Stimulated activated CD4-positive, alpha-beta T cell treated with anti-CD3 and anti-CD28 coated beads, TNF-alpha, amount 100 ng/mL, for 48 hours (primary cell): ENCODE measurements at regions not wholly inside any gene's neighbourhood (a gene's known extent, or its start where the extent isn't known, plus 50 kb on each side); places are given as distances from the start of the nearest gene placed in this dataset.

Experiments used
- DNase-seq, 3 donors: peaks; one replicate each; pipeline ENCODE4 v3.0.0-alpha.2; 2020; ENCODE audit warnings: low read depth in 3 of 3

DNA sequence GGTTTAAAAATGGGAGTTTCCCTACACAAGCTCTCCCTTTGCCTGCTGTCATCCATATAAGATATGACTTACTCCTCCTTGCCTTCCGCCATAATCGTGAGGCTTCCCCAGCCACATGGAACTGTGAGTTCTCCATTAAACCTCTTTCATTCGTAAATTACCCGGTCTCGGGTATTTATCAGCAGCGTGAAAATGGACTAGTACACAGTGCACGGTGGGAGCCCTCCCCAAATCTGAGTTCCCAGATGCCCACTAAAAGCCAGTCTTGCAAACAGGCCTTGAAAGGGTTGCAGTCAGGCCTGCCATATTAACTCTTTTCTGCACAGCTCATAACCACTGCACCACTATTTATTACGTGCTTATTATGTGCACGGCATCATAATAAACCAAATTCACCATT is 400.9 kb downstream of the PRDM2 start:
- DNase-seq = no peak

DNA sequence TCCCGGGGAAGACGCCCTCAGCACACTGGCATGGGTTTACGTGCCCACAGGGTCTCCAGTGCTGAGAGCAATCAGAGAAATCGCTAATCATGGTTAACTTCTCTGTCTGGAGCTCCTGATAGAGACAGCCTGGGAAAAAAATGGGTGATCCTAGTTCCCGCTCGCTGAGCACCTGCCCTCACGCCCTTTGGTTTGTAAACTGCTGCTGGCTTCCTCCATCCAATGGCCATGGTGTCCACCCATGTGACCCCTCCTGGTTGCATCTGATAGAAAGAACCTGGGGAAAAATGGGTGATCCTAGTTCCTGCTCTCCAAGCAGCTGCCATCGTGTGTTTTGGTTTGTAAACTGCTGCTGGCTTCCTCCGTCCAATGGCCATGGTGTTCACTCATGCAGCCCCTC is 402.2 kb downstream of the PRDM2 start:
- no peak for DNase-seq

DNA sequence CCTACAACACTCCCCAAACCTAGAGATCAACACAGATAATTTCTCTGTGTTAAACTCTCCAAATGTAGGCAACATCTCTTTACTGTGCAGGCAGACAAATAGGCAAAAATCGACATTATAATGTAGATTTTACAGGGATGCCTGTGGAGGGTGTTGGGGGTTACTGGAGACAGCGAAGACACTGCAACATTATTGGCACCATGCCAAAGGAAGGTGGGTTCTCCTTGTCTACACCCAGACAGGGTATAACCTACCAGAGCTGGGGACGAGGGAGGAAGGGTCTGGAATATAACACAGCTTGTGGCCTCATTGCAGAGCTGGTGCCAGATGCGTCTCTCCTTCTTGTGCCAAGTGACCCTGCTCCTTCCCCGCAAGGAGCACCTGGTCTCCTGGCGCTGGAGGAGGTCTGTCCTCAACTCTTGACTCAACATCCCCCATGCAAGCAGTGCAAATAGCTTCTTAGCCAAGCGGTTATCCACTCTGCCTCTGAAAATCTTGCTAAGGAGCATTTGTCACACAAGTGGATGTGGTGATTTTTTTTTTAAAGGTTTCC is 404.0 kb downstream of the PRDM2 start:
- DNase-seq = no peak

DNA sequence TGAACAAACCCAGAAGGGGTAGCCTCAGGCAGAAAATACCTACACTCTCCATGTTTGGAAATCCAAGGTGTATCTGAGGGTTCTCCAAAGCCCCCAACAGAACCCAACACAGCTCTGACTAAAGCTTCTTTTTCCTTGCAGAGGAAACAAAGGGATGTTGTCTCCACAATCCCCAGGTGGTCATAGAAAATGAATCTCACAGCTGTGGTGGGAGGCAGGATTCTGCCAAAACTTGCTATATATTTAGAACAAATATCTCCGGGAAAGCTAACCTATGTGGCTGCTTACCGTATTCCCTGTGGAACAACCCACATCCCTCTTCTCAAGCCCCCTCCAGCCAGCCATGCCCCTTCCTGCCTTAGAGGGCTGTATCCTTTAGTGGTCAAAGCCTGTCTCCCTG is 406.1 kb downstream of the PRDM2 start:
- no peak for DNase-seq

DNA sequence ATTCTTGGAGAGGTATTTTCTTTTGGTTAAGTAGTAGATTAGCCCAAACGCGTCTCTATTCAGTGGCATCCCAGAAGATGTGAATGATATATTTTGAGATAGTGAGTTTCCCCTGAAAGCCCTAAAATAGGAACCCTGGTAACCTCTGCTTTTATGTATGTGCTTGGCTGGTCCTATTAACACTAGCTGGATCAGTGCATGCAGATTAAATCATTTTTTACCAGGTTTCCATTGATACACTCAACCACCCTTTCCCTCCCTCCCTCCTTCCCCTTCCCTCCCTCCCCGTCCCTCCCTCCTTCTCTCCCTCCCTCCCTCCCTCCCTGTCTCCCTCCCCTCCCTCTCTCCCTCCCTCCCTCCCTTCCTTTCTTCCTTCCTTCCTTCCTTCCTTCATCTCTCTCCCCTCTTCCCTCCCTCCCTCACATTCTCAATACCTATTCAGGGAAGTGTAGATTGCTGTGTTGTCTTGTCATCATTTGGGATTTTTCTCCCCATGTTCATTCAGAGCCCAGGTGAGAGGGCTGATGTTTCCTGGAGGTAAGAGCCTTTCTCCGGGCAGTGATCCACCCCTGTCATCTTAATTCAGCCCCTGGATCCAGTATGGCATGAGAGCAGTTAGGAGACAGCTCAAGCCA is 406.8 kb downstream of the PRDM2 start:
- DNase-seq = no peak

DNA sequence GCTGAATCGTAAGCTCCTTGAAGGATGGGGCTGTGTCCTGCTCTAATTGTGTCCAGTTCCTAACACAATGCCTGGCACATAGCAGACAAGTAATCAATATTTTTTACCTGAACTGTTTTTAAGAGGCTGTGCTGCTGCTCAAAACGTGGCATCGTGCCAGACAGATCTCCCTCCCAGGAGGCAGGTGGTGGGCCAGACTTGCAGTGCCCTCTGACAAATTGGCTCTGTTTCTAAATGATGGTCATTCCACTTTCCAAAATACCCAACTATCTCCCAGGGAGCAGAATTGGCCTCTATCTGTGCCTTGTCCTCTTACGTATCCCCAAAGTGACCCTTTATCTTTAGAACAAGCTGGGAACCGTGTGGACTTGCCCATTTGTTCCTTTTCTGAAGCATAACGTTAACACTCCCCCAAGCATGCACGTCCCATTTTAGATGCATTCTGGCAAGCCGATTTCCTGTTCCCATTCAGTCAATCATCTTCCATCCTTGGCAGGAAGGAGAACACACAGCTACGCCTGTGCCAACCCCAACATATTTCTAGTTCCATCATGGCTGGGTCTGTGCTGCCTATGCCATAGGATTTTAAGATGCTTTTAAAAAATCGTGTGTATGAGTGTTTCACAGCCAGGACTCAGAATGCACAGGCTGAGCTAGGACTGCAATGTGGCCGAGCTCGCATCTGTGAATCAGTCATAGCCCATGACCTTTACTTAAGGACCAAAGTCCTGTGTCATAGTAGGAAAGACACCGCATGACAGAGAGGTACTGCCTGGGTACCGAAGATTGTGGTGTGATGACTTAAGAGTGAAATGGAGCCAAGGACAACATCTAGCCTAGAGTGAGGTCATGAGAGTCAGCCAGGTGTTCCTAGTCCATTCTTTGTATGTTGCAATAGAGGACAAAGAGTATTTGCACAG is 408.6 kb downstream of the PRDM2 start:
- DNase-seq = no peak

DNA sequence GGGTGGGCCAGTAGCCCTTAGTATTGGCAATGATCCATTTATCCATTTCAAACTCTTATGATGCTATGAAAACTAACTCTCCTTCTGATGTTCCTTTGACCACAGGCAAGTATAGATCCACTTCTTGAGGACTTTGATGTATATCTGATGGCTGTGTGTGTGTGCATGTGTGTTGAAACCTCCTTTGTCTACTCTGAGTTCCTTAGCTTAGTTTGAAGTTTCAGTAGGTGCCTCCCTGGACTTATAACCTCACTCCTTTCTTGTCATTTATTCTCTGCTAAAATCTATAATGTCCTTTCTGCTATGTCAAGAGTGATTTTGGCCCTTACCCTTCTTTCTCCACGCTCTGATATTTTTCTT is 409.3 kb downstream of the PRDM2 start:
- DNase-seq = no peak

DNA sequence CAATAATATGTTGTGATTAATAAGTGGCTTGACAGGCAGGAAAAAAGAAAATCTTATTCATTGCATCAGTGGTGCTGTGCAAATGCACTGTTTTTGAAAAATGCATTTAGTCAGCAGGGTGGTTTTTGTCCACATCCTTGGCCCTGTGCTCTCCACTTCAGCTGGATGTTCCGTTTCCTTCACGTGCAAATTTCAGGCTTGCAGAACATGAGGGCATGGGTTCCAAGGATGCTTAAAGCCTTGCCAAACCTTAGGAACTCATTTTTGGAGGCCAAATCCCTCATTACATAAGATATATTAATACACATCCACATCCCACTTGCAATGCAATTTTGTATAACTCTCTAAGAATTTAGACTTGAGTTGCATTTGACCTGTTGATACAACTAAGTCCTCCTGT is 410.1 kb downstream of the PRDM2 start:
- no peak for DNase-seq

DNA sequence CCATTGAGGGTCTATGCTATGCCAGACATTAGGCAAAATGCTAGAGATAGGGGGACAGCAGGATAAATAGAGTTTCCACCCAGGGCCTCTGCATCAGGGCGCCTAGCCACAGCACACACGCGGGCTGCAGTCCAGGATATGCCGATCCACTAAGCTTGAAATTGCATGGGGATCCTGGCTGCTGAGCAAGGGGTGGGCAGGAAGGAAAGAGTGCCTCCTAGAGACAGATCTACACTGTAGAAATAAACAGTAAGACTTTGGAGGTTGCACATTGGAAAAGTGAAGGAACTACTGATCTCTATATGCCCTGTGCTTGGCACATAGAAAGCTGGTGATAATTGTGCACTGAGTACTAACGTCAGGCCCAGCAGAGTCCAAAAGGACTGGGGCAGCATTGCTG is 411.1 kb downstream of the PRDM2 start:
- DNase-seq = no peak

DNA sequence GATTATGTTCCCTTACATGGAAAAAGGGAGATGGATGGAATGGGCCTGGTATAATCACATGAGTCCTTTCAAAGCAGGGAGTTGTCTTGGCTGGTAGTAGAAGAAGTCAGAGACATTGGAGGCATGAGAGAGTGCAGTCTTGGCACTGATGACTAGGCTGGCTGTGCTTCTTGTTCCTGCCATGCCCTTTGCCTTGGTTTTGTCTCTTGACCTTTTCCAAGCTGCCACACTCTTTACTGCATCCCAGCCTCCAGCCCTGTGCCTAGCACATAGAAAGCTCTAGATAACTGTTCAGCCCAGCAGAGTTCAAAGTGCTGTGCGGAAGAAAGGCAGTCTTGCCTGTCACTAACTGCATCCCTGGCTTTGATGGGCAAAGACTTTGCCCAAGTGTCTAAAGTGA is 412.6 kb downstream of the PRDM2 start:
- DNase-seq = no peak

DNA sequence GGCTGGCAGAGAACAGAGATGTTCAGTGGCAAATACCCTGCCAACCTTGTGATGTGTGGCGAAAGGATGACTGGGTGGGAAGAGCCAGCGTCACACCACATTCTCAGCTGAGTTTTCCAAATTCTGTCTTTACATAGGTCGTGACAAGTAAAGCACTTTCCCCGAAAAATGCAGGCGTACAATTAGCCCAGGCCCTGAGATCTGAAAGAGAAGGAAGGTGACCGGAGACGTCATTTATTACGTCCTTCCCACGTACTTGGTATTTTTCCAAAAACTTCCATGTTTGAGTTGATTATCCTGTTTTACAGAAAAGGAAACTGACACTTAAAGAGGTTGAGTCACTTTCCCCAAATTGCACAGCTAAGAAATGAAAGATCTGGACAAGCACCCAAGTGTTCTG is 413.3 kb downstream of the PRDM2 start:
- no peak for DNase-seq

DNA sequence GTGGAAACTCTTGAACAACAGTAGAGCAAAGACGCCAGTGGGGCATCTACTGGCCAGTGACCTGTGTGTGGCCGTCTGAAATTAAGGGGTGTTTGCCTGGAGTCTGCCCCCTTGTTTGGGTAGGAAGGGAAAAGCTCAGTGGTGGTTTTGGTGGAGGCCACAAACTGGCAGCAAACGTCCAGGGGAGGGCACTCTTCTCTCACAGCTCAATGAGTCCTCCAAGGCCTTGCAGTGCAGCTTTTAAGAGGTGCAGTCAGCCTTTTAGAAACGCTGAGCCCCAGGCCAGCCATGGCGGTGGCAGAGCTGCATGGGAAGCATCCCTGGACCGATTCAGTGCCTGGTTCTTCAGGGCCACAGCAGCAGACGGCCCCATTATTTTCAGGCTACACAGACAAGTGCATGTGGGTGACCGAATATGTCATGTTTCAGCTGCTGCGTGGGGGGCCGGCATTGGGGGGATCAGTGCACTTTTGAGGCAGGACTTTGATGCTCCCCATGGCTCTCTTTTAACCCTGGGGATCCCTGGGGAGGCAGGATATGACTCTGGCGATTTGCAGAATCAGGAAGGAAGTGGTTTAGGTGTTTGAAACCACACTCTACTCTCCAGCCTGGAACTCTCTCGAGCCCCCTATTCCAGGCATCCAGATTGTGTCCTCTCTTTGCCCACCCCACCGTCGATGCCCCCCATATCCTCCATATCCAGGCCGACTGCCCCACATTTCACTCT is 414.0 kb downstream of the PRDM2 start:
- no peak for DNase-seq

DNA sequence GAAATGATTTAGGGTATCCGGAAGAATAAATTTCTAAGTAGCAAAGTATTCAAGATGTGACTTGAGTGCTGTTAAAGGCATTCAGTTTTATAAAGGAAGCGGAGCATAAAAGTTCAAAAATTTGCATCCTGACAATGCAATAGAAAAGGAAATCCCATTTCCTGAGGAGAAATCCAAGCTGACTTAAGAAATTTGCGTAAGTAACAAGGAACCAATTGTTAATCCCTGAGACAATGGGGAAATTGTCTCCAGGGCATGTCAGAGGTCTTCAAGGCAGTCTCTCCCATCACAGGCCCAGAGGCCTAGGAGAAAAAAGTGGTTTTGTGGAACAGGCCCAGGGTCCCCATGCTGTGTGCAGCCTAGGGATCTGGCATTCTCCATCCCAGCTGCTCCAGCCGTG is 416.0 kb downstream of the PRDM2 start:
- DNase-seq = no peak

DNA sequence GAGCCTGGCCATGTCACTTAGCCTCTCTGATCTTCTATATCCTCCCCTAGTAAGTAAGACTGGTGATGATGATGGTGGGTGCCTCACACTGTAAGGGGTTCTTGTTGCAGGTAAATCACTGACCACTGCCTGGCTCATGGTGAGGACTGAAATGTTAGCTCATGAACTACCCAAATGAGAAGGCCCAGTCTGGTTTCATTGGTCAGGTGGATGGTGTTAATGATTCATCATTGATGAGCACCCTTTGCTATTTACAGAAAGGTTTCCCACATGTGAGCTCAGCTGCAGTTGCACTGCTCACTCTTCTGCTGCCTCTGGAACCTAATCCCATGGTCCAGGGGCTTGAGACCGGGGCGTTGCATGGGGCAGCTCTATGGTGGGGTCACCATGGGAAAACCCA is 417.7 kb downstream of the PRDM2 start:
- DNase-seq = no peak

DNA sequence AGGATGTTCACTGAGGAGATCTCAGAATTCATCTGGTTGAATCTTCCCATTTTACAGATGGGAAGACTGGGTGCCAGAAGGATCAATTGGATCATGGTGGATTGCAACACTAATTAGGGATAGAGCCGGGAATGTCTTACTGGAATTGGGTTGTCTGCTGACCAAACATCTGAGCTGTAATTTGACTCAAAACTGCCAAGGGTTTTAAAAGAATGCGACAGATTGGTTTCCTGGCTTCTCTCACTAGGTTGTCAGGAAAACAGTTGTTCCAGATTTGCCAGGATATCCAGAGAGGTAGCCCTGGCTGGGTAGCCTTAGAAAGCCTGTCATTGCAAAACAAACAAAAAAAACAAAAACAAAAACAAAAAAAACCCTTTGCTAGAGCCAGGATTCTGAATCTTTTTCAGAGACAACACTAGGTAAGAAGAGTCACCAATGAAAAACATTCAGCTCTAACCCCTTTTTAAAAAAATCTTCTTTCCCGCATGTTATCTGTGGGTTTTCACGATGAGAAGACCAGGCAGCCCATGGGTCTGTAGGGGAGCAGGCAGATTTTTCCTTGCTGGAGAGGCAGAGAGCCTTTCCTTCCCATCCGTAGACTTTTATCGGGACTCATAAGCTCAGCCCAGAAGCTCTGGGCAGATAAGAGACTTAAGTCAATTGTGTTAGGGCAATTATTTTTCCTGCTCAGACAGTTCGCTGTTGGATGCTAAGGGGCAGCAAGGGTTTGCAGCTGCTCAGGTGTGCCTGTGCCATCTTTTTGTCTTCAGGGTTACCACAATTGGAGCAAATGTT is 418.9 kb downstream of the PRDM2 start:
- DNase-seq = no peak

DNA sequence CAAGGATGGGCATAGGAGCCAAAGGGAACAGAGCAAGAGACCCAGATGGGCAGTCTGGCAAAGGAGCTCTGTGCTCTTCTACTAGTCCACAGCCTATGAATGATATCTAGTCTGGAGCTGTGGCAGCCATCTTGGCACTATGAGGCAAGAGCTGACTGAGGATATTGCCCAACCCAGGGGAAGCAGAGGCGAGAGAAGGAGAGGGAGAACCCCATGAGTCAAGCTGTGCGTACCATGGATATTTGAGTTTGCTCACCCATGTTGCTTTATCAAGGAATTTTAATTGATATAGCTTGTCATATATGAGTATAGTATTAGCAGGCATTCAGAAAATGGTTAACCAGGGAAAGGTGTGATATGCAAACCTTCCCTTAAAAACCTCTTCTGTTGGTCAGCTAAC is 420.9 kb downstream of the PRDM2 start:
- no peak for DNase-seq

DNA sequence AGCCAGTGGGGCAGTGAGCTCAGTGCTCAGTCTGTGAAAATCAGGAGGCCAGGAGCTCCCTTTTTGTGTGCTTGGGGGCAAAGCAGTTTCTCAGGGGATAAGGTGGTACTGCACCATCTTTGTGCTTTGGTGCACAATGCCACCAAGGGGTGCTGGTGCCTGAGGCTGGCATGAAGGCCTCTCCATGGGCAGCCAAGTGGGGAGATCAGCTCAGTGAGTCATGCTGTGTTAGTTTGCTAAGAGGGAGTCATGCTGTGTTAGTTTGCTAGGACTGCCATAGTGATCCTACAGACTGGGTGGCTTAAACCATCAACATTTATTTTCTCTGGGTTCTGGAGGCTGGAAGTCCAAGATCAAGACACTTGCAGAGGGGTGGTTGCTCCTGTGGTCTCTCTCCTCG is 428.1 kb downstream of the PRDM2 start:
- DNase-seq = no peak

DNA sequence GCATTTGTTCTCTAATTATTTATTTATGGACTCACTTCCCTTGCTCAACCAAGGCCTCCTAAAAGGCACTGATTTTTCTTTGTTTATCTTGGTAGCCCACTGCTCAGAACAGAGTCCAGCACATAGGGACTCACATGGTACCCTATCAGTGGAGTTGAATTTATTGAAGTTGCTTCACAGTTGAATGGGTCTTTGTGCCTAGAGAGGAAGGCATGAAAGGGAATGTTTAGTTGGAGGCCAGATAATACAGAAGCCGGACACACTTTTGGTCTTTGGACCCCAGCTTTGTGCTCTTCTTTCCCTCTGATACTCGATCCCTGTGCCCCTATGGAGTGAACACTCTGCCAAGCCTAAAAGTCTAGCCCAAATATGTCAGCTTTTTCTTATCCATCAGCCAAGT is 429.0 kb downstream of the PRDM2 start:
- DNase-seq = no peak

DNA sequence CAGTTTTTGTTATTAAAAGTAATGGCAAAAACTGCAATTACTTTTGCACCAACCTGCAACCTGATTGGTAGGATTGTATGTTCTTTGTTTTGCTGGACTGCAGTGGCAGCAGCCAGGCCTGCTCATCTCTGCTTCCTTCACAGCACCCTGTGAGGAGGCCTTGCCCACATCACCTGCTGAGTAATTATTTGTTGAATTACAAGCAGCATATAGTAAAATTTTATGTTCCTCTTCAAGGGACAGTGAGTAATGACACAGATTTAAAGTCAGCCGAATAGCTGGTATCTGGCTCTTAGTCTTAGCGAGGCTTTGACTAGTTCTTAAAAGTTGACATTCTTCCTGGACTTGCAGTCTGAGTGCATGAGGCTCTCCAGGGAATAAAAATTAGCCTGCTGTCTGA is 435.1 kb downstream of the PRDM2 start:
- DNase-seq = no peak

DNA sequence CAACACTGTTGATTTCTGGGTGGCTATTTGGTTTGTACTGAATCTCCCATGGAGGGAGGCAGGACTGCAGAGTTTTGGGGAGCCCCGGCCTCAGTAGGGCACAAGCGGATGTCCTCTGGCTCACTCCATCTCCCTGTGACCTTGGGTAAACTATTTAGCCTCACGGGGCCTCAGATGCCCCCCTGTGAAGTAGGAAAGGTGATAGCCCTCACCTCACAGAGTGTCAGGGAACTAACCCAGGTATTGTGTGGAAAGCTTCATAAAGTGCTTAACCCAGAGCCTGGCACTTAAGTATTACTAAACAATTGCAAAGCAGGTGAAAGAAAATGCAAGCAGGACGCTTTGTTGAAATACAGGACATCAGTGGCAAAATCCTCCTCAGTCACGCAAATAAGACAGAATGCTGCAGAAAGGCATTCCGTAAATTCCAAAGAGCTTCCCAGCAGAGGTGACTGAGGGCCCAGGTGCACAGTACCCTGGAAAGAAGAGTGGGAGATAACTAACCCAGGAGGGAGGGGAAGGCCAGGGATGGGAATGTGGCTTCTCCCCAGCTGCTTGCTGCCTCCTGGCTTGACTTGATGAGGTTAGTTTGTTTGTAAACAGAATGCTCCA is 436.3 kb downstream of the PRDM2 start:
- no peak for DNase-seq

DNA sequence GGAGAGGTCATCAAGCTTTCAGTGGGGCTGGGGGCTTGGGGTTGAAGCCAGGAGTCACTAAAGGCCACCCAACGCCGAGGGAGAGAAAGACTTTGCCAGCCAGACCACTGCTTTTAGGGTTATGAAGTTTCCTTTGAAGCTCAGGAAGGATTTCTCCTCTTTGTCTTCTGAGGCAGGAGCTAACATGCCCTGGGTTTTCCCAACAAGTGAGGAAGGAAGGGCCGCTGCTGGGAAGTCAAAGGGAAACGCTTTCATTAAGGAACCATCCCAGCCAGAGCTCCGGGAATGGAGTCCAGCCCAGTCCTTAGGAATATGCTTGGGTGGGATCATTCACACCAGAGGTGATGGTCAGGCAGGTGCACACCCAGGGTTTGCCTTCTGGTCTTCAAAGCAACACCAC is 436.9 kb downstream of the PRDM2 start:
- no peak for DNase-seq
